SK-N-SH (cell line): ENCODE measurements at regions not wholly inside any gene's neighbourhood (a gene's known extent, or its start where the extent isn't known, plus 50 kb on each side); places are given as distances from the start of the nearest gene placed in this dataset.

Source experiments
- CHD2 ChIP-seq: fragments of 150-350 bp; IDR thresholded peaks from 2 replicates; pipeline ENCODE4 v1.6.1; 2018; ENCODE audit warnings: low read length; ENCODE audit not compliant: partially characterized antibody
- FOXJ3 ChIP-seq: sonication (generic); formaldehyde crosslinking; IDR thresholded peaks from 2 replicates; pipeline ENCODE4 v1.5.1; 2020; ENCODE audit warnings: mild to moderate bottlenecking, missing genetic modification reagents
- GABPA ChIP-seq: IDR thresholded peaks from 2 replicates; pipeline ENCODE4 v1.4.0; 2012; ENCODE audit warnings: low read depth, mild to moderate bottlenecking
- RAD21 ChIP-seq: IDR thresholded peaks from 2 replicates; pipeline ENCODE4 v1.6.1; 2012; ENCODE audit warnings: mild to moderate bottlenecking, low read length
- TEAD4 ChIP-seq: IDR thresholded peaks from 2 replicates; pipeline ENCODE4 v1.4.0; 2012; ENCODE audit warnings: mild to moderate bottlenecking, borderline replicate concordance; ENCODE audit not compliant: insufficient read depth
- TF ChIP-seq, protein P1 (sequence below): fragments of 200-600 bp; sonication (generic); IDR thresholded peaks from 2 replicates; pipeline ENCODE4 v1.6.1; 2017; ENCODE audit warnings: antibody characterized with exemption, mild to moderate bottlenecking, moderate library complexity
- TF ChIP-seq, protein P2 (sequence below): fragments of 150-350 bp; IDR thresholded peaks from 2 replicates; pipeline ENCODE4 v1.6.1; 2017; ENCODE audit warnings: antibody characterized with exemption, low read length, low read depth, borderline replicate concordance
- TF ChIP-seq, protein P3 (sequence below): IDR thresholded peaks from 2 replicates; pipeline ENCODE4 v1.6.1; 2012; ENCODE audit warnings: mild to moderate bottlenecking, low read depth, low read length, moderate library complexity
- TF ChIP-seq, protein P4 (sequence below): IDR thresholded peaks from 2 replicates; pipeline ENCODE4 v1.4.0; 2012; ENCODE audit warnings: low read depth

DNA sequence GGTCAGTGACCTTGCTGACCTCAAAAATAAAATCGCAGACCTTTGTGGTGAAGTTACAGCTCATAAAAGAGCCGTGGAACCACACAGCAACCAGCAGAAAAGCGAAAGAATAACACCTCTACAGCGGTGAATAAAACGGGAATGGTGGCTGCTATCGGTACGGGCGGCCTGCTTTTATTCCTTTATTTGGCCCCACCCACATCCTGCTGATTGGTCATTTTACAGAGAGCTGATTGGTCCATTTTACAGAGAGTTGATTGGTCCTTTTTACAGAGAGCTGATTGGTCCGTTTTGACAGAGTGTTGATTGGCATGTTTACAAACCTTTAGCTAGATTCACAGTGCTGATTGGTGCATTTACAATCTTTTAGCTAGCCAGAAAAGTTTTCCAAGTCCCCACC lies 80.7 kb upstream of the ATP10A start:
- TF ChIP-seq TEAD4 (no peak), RAD21 (no peak), CHD2 (no peak), GABPA (no peak), FOXJ3 (no peak)
- TF ChIP-seq, protein P1, sequence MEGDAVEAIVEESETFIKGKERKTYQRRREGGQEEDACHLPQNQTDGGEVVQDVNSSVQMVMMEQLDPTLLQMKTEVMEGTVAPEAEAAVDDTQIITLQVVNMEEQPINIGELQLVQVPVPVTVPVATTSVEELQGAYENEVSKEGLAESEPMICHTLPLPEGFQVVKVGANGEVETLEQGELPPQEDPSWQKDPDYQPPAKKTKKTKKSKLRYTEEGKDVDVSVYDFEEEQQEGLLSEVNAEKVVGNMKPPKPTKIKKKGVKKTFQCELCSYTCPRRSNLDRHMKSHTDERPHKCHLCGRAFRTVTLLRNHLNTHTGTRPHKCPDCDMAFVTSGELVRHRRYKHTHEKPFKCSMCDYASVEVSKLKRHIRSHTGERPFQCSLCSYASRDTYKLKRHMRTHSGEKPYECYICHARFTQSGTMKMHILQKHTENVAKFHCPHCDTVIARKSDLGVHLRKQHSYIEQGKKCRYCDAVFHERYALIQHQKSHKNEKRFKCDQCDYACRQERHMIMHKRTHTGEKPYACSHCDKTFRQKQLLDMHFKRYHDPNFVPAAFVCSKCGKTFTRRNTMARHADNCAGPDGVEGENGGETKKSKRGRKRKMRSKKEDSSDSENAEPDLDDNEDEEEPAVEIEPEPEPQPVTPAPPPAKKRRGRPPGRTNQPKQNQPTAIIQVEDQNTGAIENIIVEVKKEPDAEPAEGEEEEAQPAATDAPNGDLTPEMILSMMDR, result no peak
- TF ChIP-seq, protein P2, sequence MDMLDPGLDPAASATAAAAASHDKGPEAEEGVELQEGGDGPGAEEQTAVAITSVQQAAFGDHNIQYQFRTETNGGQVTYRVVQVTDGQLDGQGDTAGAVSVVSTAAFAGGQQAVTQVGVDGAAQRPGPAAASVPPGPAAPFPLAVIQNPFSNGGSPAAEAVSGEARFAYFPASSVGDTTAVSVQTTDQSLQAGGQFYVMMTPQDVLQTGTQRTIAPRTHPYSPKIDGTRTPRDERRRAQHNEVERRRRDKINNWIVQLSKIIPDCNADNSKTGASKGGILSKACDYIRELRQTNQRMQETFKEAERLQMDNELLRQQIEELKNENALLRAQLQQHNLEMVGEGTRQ, result no peak
- TF ChIP-seq, protein P3, sequence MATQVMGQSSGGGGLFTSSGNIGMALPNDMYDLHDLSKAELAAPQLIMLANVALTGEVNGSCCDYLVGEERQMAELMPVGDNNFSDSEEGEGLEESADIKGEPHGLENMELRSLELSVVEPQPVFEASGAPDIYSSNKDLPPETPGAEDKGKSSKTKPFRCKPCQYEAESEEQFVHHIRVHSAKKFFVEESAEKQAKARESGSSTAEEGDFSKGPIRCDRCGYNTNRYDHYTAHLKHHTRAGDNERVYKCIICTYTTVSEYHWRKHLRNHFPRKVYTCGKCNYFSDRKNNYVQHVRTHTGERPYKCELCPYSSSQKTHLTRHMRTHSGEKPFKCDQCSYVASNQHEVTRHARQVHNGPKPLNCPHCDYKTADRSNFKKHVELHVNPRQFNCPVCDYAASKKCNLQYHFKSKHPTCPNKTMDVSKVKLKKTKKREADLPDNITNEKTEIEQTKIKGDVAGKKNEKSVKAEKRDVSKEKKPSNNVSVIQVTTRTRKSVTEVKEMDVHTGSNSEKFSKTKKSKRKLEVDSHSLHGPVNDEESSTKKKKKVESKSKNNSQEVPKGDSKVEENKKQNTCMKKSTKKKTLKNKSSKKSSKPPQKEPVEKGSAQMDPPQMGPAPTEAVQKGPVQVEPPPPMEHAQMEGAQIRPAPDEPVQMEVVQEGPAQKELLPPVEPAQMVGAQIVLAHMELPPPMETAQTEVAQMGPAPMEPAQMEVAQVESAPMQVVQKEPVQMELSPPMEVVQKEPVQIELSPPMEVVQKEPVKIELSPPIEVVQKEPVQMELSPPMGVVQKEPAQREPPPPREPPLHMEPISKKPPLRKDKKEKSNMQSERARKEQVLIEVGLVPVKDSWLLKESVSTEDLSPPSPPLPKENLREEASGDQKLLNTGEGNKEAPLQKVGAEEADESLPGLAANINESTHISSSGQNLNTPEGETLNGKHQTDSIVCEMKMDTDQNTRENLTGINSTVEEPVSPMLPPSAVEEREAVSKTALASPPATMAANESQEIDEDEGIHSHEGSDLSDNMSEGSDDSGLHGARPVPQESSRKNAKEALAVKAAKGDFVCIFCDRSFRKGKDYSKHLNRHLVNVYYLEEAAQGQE, result no peak
- TF ChIP-seq, protein P4, sequence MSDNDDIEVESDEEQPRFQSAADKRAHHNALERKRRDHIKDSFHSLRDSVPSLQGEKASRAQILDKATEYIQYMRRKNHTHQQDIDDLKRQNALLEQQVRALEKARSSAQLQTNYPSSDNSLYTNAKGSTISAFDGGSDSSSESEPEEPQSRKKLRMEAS, result no peak
